ENCODE measurements at regions not wholly inside any gene's neighbourhood (a gene's known extent, or its start where the extent isn't known, plus 50 kb on each side); places are given as distances from the start of the nearest gene placed in this dataset.
"Not testable (repeated sequence)": the region's sequence is repeated elsewhere in the genome, so short reads cannot be mapped to it uniquely, and the experiment has no call there.

DNA sequence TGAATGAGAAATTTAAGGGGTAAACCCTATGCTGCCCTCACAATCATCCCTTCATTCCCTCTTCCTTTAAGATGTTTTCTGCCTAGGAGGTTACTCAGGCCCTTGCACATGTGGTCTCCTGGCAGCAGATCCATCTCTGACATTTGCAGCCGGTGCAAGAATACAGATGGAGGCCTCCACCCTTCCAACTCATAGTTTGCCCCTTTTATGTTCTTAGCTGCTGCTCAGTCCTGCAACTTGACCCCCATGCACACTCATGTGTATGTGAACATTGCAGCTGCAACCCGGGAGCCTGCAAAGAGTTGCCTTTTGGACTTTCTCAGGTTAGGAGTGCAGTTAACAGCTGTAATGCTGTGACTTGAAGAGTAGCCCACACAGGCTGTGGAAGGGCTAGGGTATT is 131.9 kb upstream of the SGK1 start:
- DNase-seq, result no peak

- DNase-seq, result no peak
These were observed 131.1 kb upstream of the SGK1 start for GRCh38 chr6:134449004-134449403.

DNA sequence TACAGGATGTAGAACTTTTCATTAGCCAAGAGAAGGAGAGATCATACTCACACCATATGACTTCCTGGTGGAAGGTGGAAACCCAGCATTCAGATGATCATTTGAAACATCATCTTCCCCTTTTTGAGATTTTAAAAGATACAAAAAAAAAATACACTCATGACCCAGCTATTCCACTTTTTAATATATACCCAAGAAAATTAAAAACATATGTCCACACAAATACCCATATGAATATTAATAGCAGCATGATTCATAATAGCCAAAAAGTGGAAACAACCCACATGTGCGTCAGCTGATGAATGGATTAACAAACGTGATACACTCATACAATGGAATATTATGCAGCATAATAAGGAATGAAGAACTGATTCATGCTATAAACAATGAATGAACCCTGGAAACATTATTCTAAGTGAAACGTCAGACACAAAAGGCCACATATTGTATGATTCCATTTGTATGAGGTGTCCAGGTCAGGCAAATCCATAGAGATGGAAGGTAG is 130.0 kb upstream of the SGK1 start:
- DNase-seq, result no peak

GRCh38 chr6:134447423-134447822 is 129.5 kb upstream of the SGK1 start:
- DNase-seq, result no peak

DNA sequence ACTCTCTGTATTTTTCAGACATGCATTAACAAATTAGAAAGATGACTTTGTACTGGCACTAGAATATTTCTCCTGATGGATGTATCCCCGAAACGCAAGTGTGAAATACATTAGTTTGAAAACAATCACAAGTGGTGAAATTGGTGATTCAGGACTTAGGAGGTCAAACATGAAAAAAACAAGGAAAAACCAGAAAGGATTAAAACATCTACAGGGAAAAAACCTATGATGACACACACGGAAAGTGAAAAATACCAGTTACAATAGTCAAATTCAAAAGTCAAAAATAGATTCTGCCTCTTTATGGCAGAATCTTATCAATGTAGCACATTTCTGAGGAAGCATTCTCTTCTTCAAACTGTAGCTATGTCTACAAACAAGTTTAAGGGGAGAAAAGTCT is 129.0 kb upstream of the SGK1 start:
- no peak for DNase-seq

GRCh38 chr6:134446218-134446848 is 128.4 kb upstream of the SGK1 start:
- DNase-seq, result peak; percentile 10

- DNase-seq, result no peak
These were observed 125.1 kb upstream of the SGK1 start for GRCh38 chr6:134443009-134443408.

DNA sequence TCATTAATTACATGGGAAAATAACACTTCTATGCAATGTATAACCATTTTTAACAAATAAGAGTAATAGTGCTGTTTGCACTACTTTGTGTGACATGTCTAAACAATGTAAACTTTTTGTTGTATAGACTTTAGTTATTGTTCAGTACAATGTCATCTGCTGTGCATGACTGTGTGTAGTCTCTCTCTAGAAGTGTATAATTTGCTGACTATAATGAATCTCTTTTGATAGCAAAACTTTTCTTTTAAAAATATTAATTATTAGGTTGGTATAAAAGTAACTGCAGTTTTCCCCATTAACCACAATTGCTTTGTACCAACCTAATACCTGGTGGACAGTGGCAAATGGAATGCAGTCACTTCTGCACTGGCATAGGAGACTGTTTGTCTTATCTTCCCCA is 124.2 kb upstream of the SGK1 start:
- no peak for DNase-seq

DNA sequence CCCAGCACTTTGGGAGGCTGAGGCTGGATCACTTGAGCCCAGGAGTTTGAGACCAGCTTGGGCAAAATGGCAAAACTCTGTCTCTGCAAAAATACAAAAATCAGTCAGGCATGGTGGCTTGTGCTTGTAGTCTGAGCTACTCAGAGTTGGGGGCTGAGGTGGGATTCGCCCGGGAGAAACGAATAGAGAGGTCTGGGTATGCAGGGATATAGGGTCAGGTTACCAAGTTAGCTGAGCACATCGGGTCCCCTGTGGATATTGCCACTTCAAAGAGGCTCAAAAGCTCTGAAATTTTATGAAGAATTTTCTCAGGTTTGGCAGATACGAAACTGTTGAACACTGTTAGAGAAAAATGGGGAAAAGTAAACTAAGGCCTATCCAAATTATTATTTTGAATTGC is 120.9 kb upstream of the SGK1 start:
- no peak for DNase-seq

- DNase-seq, result no peak
These were observed 119.5 kb upstream of the SGK1 start for GRCh38 chr6:134437376-134437775.

GRCh38 chr6:134436950-134437349 is 119.0 kb upstream of the SGK1 start:
- DNase-seq, result no peak

DNA sequence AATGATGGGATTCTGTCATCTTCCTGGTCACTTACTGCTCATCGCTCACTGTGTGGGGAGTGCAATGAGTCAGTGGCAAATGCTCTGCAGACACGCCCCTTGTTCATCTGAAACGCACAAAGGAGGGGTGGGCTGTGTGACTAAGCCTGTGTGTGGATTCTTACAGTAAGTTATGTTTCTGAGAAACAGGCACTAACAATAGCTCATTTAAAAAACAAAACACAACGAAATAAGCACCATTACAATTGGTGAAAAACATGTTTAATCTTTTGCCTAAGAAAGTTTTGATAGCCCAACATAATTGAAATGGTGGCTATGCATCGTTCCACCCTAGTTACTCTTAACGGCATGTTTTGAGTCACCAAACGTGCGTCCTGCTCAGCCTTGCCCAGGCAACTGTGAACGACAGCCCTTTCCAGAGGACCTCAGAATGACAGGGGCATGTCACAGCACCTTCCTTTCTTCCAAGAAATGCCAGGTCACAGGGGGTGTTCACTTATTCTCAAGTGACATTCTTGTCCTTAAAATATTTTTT is 118.4 kb upstream of the SGK1 start:
- DNase-seq, result peak; percentile 69

GRCh38 chr6:134435814-134436280 is 117.9 kb upstream of the SGK1 start:
- DNase-seq, result no peak

DNA sequence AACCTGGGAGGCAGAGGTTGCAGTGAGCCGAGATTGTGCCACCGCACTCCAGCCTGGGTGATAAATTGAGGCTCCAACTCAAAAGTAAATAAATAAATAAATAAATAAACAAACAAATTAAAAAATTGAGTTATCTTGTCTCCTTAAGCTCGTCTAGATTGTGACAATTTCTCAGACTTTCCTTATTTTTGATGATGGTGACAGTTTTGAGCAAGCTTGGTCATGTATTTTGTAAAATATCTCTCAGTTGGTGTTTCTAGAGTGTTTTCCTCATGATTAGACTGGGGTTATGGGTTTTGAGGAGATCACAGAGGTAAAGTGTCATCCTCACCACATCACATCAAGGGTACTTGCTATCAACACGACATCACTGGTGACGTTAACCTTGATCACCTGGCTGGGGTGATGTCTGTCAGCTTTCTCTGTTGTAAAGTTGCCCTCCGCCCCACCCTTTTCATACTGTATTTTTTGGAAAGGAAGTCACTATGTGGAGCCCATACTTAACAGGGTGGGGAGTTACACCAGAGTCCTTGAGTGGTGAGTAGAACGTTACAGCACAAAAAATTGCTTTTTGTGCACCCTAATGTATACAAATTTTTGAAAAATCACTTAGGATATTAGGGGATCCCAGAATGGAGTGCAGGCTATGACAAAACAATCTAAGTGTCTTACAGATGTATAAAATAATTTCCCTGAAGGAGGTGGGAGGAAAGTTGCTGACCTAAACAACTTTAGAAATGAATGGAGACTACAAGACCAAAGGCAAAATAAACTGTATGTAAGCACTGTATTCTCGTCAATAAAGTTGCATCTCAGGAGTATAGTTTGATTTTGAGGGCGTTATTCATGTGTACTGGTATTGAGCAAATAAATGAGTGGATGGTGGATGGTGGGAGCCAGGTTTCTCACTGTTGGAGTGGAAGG is 116.4 kb upstream of the SGK1 start:
- DNase-seq, result no peak

GRCh38 chr6:134432036-134432435 is 114.1 kb upstream of the SGK1 start:
- no peak for DNase-seq

- DNase-seq, result no peak
These were observed 113.5 kb upstream of the SGK1 start for GRCh38 chr6:134431421-134431859.

GRCh38 chr6:134429861-134430380 is 112.0 kb upstream of the SGK1 start:
- DNase-seq, result no peak

GRCh38 chr6:134427721-134428120 is 109.8 kb upstream of the SGK1 start:
- no peak for DNase-seq

GRCh38 chr6:134426623-134427022 is 108.7 kb upstream of the SGK1 start:
- DNase-seq, result no peak

- not testable (repeated sequence) for DNase-seq
These were observed 108.0 kb upstream of the SGK1 start for GRCh38 chr6:134425917-134426316.

DNA sequence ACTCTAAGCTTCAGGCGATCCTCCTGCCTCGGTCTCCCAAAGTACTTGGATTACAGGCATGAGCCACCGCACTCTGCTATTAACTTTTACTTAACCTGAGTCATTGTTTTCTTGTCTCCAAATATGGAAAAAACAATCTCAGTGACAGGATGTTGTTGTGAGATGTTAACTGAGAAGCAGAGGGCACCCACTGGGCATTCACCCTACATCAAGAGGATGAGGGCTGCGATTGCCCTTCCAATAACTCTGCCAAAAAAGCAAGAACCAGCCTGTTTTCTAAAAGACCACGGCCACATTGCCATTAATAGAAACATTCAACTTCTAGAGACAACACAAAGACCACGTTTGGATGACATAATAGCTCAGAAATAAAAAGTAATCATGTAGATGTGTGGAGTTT is 107.6 kb upstream of the SGK1 start:
- no peak for DNase-seq

GRCh38 chr6:134424798-134425170 is 106.9 kb upstream of the SGK1 start:
- no peak for DNase-seq

GRCh38 chr6:134424165-134424797 is 106.4 kb upstream of the SGK1 start:
- no peak for DNase-seq

Measured in occipital lobe (tissue), 1 donor.